Tibial nerve (tissue), 4 donors: ENCODE measurements at regions not wholly inside any gene's neighbourhood (a gene's known extent, or its start where the extent isn't known, plus 50 kb on each side); places are given as distances from the start of the nearest gene placed in this dataset.

ENCODE experiments used
- DNase-seq, 2 donors: peaks; one replicate each; pipeline ENCODE4 v3.0.0-alpha.2; 2019; ENCODE audit warnings: low spot score in 2 of 2
- H3K27ac ChIP-seq, 4 donors: fragments of 200-600 bp; sonication (generic) in 3 of 4; one replicate each; pipeline ENCODE4 v1.5.1; 2017 to 2019; ENCODE audit warnings: mild to moderate bottlenecking in 1 of 4
- H3K27me3 ChIP-seq, 2 donors: fragments of 200-600 bp; sonication (generic) in 1 of 2; one replicate each; pipeline versions ENCODE4 v1.5.1 to v1.6.0; 2017 to 2019
- H3K36me3 ChIP-seq, 3 donors: fragments of 200-600 bp; sonication (generic); one replicate each; pipeline ENCODE4 v1.5.1; 2018 to 2019
- H3K4me1 ChIP-seq, 4 donors: fragments of 200-600 bp; sonication (generic) in 3 of 4; one replicate each; pipeline ENCODE4 v1.5.1; 2017 to 2019
- H3K4me3 ChIP-seq, 4 donors: fragments of 200-600 bp; sonication (generic) in 3 of 4; one replicate each; pipeline ENCODE4 v1.5.1; 2017 to 2019; ENCODE audit warnings: mild to moderate bottlenecking in 1 of 4, moderate library complexity in 1 of 4
- H3K9me3 ChIP-seq, 4 donors: fragments of 200-600 bp; sonication (generic) in 3 of 4; one replicate each; pipeline ENCODE4 v1.5.1; 2017 to 2019
- CTCF ChIP-seq, 5 experiments: fragments of 200-600 bp in 3 of 5; fragments of 450-650 bp in 2 of 5; sonication (generic) in 3 of 5; IDR thresholded peaks; one replicate each; pipeline ENCODE4 v1.5.1; 2016 to 2019; ENCODE audit warnings: antibody characterized with exemption in 5 of 5, mild to moderate bottlenecking in 3 of 5, moderate library complexity in 2 of 5
- EP300 ChIP-seq, 2 donors: sonication (generic); formaldehyde crosslinking; IDR thresholded peaks; one replicate each; pipeline ENCODE4 v1.6.1; 2017; ENCODE audit warnings: antibody characterized with exemption in 2 of 2, mild to moderate bottlenecking in 1 of 2
- POLR2A ChIP-seq, 2 donors: fragments of 450-650 bp; IDR thresholded peaks; one replicate each; pipeline ENCODE4 v1.6.1; 2017; ENCODE audit warnings: antibody characterized with exemption in 2 of 2, mild to moderate bottlenecking in 2 of 2, moderate library complexity in 2 of 2
- WGBS, 2 donors: methylation state at CpG; one replicate each; pipeline ENCODE4 v1.1.5; 2018; 5-methylcytosine and 5-hydroxymethylcytosine counted together

GRCh38 chr12:103114296-103115055, 157.0 kb downstream of the ASCL1 start:
- Histone ChIP-seq H3K4me3 (no peak overlapping the region), H3K36me3 (no peaks in the 10 kb centered on the region), H3K4me1 (no peaks in the 10 kb centered on the region), H3K27ac (no peak overlapping the region), H3K9me3 (no peaks in the 10 kb centered on the region), H3K27me3 (no peaks in the 10 kb centered on the region)
- DNase-seq: no peak
- WGBS, 2 donors: 79% methylated on average over 5 of the region's 5 CpGs
- TF ChIP-seq CTCF (IDR thresholded peaks at IDR 0.05) (no peak), POLR2A (IDR thresholded peaks at IDR 0.05) (no peak), EP300 (IDR thresholded peaks at IDR 0.05) (no peak)

- H3K9me3 ChIP-seq: peaks cover 0 to 16% (median 0%) of the 10 kb centered on the region in 4 donors
- WGBS, 2 donors: 70 to 79% methylated on average over 3 of the region's 3 CpGs
- DNase-seq: no peak
- TF ChIP-seq POLR2A (IDR thresholded peaks at IDR 0.05) (no peak), CTCF (IDR thresholded peaks at IDR 0.05) (no peak), EP300 (IDR thresholded peaks at IDR 0.05) (no peak)
- H3K4me3 ChIP-seq: no peak overlapping the region
- no peaks in the 10 kb centered on the region for H3K36me3 ChIP-seq
- no peaks in the 10 kb centered on the region for H3K4me1 ChIP-seq
- H3K27me3 ChIP-seq: no peaks in the 10 kb centered on the region
- H3K27ac ChIP-seq: no peak overlapping the region
Observed at GRCh38 chr12:103128862-103129501, 171.5 kb downstream of the ASCL1 start.

- Histone ChIP-seq H3K4me1 (no peaks in the 10 kb centered on the region), H3K4me3 (no peak overlapping the region), H3K27ac (no peak overlapping the region), H3K9me3 (peaks cover 0 to 32% (median 2%) of the 10 kb centered on the region in 4 donors), H3K36me3 (no peaks in the 10 kb centered on the region), H3K27me3 (no peaks in the 10 kb centered on the region)
- WGBS, 2 donors: 84 to 95% methylated on average over 3 of the region's 3 CpGs
- DNase-seq: no peak
- TF ChIP-seq POLR2A (IDR thresholded peaks at IDR 0.05) (no peak), EP300 (IDR thresholded peaks at IDR 0.05) (no peak), CTCF (IDR thresholded peaks at IDR 0.05) (no peak)
Observed at GRCh38 chr12:103130564-103130963, 173.1 kb downstream of the ASCL1 start.

- H3K27me3 ChIP-seq: no peaks in the 10 kb centered on the region
- H3K27ac ChIP-seq: no peak overlapping the region
- no peak overlapping the region for H3K4me3 ChIP-seq
- no peak for DNase-seq
- TF ChIP-seq POLR2A (IDR thresholded peaks at IDR 0.05) (no peak), EP300 (IDR thresholded peaks at IDR 0.05) (no peak), CTCF (IDR thresholded peaks at IDR 0.05) (no peak)
- peaks cover 0 to 25% (median 2%) of the 10 kb centered on the region in 4 donors for H3K9me3 ChIP-seq
- H3K4me1 ChIP-seq: no peaks in the 10 kb centered on the region
- no peaks in the 10 kb centered on the region for H3K36me3 ChIP-seq
- 75 to 83% methylated on average over 1 of the region's 1 CpG for WGBS, 2 donors
Observed at GRCh38 chr12:103138538-103138937, 181.1 kb downstream of the ASCL1 start.

GRCh38 chr12:103139876-103140275, 182.4 kb downstream of the ASCL1 start:
- Histone ChIP-seq H3K4me1 (no peaks in the 10 kb centered on the region), H3K4me3 (no peak overlapping the region), H3K9me3 (peaks cover 0 to 12% (median 2%) of the 10 kb centered on the region in 4 donors), H3K27ac (no peak overlapping the region), H3K36me3 (no peaks in the 10 kb centered on the region), H3K27me3 (no peaks in the 10 kb centered on the region)
- WGBS, 2 donors: 51 to 62% methylated on average over 3 of the region's 3 CpGs
- DNase-seq: no peak
- no peak for TF ChIP-seq EP300 (IDR thresholded peaks at IDR 0.05)
- TF ChIP-seq CTCF (IDR thresholded peaks at IDR 0.05): no peak
